GM04504 (cell line): ENCODE measurements at regions not wholly inside any gene's neighbourhood (a gene's known extent, or its start where the extent isn't known, plus 50 kb on each side); places are given as distances from the start of the nearest gene placed in this dataset.

ENCODE experiments used
- DNase-seq: peaks from one replicate; pipeline ENCODE4 v3.0.0-alpha.2; 2012; ENCODE audit warnings: low read depth

- no peak for DNase-seq
Observed at GRCh38 chr13:40076765-40077362, 421.4 kb downstream of the COG6 start.

GRCh38 chr13:40077396-40078027 lies 422.1 kb downstream of the COG6 start:
- no peak for DNase-seq

GRCh38 chr13:40079721-40080120 lies 424.3 kb downstream of the COG6 start:
- no peak for DNase-seq

DNA sequence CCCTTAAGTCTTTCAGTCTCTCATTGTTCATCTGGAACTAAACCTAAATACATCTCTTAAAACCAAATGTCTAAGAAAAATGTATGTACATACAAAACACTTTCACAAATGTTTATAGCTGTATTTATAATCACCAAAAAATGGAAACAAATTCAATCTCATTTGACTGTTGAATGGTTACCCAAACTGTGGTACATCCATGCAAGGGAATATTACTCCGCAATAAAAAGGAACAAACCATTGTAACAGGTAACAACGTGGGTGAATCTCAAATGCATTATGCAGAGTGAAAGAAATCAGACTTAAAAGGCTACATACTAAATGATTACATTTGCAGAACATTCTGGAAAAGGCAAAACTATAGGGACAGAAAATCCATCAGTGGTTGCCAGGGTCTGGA lies 425.2 kb downstream of the COG6 start:
- DNase-seq = no peak

DNA sequence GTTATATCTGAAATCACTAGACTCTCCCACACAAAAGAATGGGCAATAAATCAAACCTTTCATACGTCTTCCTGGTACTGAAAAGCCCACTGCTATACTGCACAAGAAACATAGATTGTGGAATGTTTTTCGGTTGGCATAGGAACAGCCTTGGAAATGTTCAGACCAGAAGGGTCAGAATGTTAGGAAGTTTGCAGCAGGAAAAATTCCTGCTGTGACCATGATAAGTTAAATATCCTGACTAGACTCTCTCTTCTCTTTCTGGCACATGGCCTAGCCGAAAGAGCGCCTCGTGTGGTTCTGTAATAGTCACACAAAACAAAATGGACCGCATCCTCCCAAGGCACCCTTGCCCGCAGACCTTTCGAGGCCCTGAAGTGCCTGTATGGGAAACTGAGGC lies 427.2 kb downstream of the COG6 start:
- no peak for DNase-seq

DNA sequence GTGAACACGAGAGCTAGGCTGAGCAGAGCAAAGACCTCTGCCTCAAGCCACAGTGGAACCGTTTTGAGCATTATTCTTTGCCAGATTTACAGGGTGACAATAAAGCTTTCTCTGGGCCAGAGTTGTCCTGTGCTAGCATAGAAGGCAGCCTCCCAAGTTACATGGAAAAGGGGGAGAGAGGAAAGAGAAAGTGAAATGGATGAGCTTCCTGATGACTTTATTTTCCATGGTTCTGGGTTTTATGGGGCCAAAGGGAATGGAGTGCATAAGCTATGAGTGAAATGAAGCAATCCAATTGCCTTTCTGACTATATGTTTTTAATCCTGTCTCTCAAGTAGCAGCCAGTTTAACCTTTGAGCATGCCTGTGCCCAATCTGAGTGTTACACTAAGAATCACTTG lies 428.4 kb downstream of the COG6 start:
- DNase-seq = no peak

DNA sequence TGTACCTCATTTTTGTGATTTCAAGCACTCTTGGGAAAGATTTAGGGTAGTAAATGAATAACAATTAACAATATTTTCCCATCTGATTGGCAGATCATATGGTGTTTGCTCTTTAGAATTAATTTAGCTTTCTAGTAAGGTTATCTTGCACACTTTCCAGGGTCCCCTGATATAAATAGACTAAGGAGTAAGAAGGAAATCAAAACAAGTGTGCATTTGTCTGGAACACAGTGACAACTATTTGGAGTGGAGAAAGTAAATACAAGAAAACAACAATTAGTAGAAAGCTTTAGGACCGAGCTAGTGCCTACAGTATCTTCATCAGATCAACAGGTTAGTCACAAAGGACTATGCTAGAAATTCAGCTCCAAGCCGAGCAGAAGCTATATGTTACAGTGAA lies 429.5 kb downstream of the COG6 start:
- DNase-seq = no peak

DNA sequence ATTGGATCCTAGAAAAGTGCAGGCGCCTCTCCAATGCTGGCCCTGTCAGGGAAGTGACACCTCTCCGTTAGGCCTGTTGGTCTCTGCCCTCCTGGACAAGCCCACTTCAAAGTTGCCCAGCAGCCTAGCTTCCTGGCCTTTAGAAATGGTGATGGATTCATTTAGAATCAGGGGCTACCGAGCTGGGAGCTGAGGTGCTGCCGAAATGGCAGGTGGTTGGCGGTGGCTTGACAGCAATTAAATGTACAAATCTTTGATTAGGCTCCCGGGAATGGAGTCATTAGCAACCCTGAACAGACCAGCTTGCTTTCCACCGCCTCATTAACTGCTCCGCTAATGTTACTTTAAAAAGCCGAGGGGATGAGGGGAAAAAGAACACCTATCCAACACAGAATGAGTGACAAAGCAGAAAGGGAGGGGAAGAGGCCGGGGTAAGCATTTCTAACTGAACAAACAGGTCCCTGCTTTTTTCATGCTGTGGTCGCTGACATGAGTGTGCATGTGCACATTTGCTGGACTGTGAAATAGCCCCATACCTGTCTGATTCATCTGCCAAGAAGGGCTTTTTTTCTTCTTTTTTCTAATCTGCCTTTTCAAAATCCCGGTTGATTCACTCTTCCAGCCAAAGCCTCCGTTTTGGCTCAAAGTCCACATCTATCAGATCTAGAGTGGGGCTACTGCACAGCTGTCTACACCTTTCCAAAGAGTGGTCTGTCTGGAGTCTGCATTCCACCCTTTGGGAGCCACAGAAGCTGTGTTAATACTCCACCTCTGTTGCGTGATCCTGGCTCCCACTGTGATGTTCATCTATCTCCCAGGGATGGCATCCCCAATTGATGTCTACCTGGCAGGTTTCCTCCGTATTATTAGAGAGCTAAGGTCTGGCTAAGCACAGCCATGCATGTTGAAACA lies 431.9 kb downstream of the COG6 start:
- DNase-seq = no peak

GRCh38 chr13:40094056-40094455 lies 438.6 kb downstream of the COG6 start:
- DNase-seq = no peak

- DNase-seq = no peak
Observed at GRCh38 chr13:40095695-40096356, 440.4 kb downstream of the COG6 start.

GRCh38 chr13:40096357-40096901 lies 441.0 kb downstream of the COG6 start:
- no peak for DNase-seq

GRCh38 chr13:40098246-40098645 lies 442.8 kb downstream of the COG6 start:
- DNase-seq = no peak

DNA sequence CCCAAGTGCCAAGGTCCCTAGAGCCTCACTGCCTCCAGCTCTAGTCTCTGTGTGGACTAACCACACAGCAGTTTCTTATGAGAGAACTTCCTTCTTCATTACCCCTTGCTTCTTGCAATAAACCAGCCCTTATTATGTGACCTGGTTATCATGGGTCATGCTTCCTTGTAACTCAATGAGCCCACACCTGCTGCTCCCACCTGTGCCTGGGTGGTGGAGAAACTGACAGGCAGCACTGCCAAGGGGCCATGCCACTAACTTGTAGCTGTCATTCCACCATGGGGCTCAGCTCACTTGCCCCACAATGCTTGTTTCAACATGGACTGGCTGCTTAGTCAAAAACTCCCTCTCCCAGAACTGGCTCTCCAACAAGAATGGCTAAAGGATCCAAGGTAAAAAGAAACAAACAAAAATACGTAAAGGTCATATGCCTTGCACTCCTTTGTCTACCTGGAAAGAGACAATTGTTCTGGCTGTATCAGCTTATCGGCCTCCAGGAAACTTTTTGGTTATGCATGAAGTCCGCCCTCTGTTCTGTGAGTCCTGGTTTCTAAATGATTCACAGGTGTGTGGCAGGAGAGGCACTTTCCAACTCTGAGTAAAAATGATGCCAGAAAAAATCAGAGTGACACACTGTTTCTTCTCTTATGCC lies 446.4 kb downstream of the COG6 start:
- DNase-seq = no peak

- no peak for DNase-seq
Observed at GRCh38 chr13:40102360-40102727, 446.9 kb downstream of the COG6 start.

GRCh38 chr13:40102854-40103253 lies 447.4 kb downstream of the COG6 start:
- no peak for DNase-seq

DNA sequence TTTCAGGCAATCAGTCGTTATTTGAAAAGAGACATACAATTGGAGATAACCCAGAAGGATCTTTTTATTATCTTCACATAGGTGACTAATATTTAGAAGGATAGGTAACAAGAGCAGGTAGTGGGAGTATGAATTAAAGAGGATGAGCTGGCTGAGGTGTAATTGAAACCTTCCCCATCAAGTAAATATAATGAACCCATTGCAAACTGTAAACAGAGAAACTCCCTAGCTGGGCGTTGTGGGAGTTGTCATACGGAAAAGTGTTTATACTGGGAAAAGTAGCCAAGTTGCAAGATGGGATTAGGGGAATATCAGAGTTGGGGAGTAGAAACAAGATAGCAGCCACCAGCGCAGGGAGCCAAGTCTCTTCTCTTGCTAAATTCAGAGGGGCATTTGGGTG lies 448.4 kb downstream of the COG6 start:
- no peak for DNase-seq

- DNase-seq = no peak
Observed at GRCh38 chr13:40105231-40105630, 449.8 kb downstream of the COG6 start.

DNA sequence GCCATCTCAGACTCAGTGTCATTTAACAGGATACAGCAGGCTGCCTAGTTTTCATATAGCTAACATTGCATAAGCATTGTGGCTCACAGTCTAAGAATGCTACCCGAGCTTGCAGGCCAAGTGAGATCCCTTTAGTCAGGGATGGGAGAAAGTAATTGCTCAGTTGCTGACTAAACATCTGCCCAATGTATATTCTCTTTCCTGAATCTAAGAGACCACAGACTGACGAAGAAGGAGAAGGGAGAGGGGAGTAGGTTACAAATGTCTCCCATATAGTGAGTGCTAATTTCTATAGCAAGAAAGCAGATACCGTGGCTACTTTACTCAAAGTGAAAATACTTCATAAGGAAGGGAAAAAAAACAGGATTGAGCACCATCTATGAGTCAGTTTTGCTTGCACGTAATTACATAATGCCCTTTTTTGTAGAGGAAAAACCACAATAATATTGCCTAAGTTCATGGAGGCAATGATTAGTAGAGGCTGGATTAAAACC lies 453.9 kb downstream of the COG6 start:
- peak; percentile 76 for DNase-seq

DNA sequence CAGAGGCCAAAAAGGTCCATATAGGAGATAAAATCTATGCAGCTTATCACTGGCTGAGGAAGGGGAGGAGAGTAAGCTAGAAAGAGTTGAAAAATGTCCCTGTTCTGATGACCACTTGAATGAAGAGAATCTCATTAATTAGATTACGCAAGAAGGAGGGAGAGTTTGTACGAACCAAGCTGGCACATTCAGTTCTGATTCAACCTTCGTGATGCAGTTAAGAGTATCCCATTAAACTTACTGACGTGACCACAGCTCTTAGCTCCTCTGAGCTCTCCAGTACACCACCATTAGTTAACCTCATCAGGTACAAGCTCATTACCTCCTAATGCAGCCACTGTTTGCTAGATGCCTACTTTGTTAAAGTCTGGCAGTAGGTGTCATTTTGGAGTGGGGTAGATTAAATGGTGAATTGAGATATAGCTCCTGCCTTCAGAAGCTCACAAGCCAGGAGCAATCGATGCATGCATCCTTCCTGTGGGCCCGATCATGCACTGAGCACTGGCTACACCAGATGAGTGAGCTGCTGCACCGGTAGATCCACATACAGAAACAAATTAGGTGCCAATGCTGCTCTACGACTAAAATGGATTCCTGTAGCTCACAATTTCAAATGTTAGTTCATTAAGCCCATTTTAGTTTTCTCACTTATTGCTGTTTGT lies 458.3 kb downstream of the COG6 start:
- no peak for DNase-seq

DNA sequence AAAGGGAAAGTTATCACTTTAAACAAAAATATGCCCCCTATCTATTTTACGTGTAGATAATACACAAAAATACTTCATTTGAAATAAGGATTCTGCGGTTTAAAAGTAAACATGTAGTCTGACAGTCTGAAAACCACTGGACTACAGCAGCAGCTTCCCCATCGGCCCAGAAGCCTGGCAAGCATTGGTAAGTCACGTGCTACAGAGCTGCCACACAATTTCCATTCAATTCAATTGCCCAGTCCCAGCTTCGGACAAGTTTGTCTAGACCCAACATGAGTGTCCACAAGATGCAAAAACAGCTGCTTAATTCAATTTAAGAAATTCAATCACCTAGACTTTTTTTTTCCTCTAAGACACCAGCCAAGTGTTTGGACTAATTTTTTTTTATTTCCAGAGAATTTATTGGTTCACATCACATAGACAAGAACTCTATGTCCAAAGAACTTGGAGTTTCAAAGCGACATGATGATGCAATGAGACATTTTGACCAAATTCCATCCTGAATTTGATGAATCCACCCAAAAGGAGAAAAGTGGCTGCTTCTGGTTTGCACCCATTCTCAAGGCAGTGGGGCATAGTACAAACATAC lies 458.9 kb downstream of the COG6 start:
- DNase-seq = no peak

- DNase-seq = no peak
Observed at GRCh38 chr13:40115426-40115825, 460.0 kb downstream of the COG6 start.
